H9 (cell line): ENCODE measurements at regions not wholly inside any gene's neighbourhood (a gene's known extent, or its start where the extent isn't known, plus 50 kb on each side); places are given as distances from the start of the nearest gene placed in this dataset.

Experiments used
- DNase-seq: peaks from one replicate; pipeline ENCODE4 v3.0.0-alpha.2; 2017
- H2AFZ ChIP-seq: one replicate; pipeline ENCODE4 v1.6.1; 2013; ENCODE audit warnings: mild to moderate bottlenecking, low read length, control low read depth, moderate library complexity
- H2AK5ac ChIP-seq: 2 replicates; pipeline ENCODE4 v1.6.1; 2013; ENCODE audit warnings: low read length, control low read depth, mixed read lengths; ENCODE audit not compliant: insufficient read length
- H2BK120ac ChIP-seq: one replicate; pipeline ENCODE4 v1.6.1; 2013; ENCODE audit warnings: low read depth, mild to moderate bottlenecking, low read length, control low read depth, inconsistent platforms; ENCODE audit not compliant: poor library complexity, severe bottlenecking
- H2BK12ac ChIP-seq: 2 replicates; pipeline ENCODE4 v1.6.1; 2013; ENCODE audit warnings: low read length, control low read depth, mixed read lengths, low read depth; ENCODE audit not compliant: insufficient read length
- H2BK15ac ChIP-seq: 2 replicates; pipeline ENCODE4 v1.6.1; 2013; ENCODE audit warnings: low read depth, low read length, control low read depth
- H2BK20ac ChIP-seq: one replicate; pipeline ENCODE4 v1.6.1; 2013; ENCODE audit warnings: low read depth, mild to moderate bottlenecking, low read length, control low read depth, inconsistent platforms; ENCODE audit not compliant: poor library complexity, severe bottlenecking
- H2BK5ac ChIP-seq: 2 replicates; pipeline ENCODE4 v1.6.1; 2013; ENCODE audit warnings: low read length, control low read depth, mixed read lengths; ENCODE audit not compliant: insufficient read length
- H3K14ac ChIP-seq: 2 replicates; pipeline ENCODE4 v1.6.1; 2013; ENCODE audit warnings: low read length, control low read depth; ENCODE audit not compliant: insufficient read depth
- H3K18ac ChIP-seq: 2 replicates; pipeline ENCODE4 v1.6.1; 2013; ENCODE audit warnings: low read depth, mild to moderate bottlenecking, mixed read lengths, low read length, control low read depth; ENCODE audit not compliant: insufficient read length
- H3K23ac ChIP-seq: 2 replicates; pipeline ENCODE4 v1.6.1; 2013; ENCODE audit warnings: low read length, control low read depth, mixed read lengths, low read depth; ENCODE audit not compliant: insufficient read length
- H3K23me2 ChIP-seq: 2 replicates; pipeline ENCODE4 v1.6.1; 2013; ENCODE audit warnings: low read depth, mild to moderate bottlenecking, mixed read lengths, low read length, control low read depth; ENCODE audit not compliant: insufficient read length, poor library complexity, severe bottlenecking
- H3K27ac ChIP-seq: 2 replicates; pipeline ENCODE4 v1.5.1; 2013; ENCODE audit warnings: low read length, control low read depth, mixed read lengths, low read depth; ENCODE audit not compliant: insufficient read length
- H3K27me3 ChIP-seq: 2 replicates; pipeline ENCODE4 v1.6.1; 2013; ENCODE audit warnings: low read length, control low read depth, inconsistent platforms; ENCODE audit not compliant: insufficient read depth
- H3K4ac ChIP-seq: 2 replicates; pipeline ENCODE4 v1.6.1; 2013; ENCODE audit warnings: low read depth, mild to moderate bottlenecking, control low read depth, inconsistent platforms, low read length, moderate library complexity
- H3K4me1 ChIP-seq: 2 replicates; pipeline ENCODE4 v1.6.1; 2013; ENCODE audit warnings: low read length, control low read depth, inconsistent platforms; ENCODE audit not compliant: insufficient read depth
- H3K4me2 ChIP-seq: 2 replicates; pipeline ENCODE4 v1.6.1; 2013; ENCODE audit warnings: low read length, control low read depth, mixed read lengths; ENCODE audit not compliant: insufficient read length, insufficient read depth
- H3K56ac ChIP-seq: 2 replicates; pipeline ENCODE4 v1.6.1; 2013; ENCODE audit warnings: low read depth, mild to moderate bottlenecking, mixed read lengths, low read length, control low read depth; ENCODE audit not compliant: insufficient read length
- H3K79me1 ChIP-seq: 2 replicates; pipeline ENCODE4 v1.6.1; 2013; ENCODE audit warnings: low read depth, mild to moderate bottlenecking, moderate library complexity, low read length, control low read depth, inconsistent platforms; ENCODE audit not compliant: insufficient read depth, poor library complexity, severe bottlenecking
- H3K79me2 ChIP-seq: 2 replicates; pipeline ENCODE4 v1.6.1; 2013; ENCODE audit warnings: low read length, control low read depth, inconsistent platforms; ENCODE audit not compliant: insufficient read depth
- H3K9ac ChIP-seq: 2 replicates; pipeline ENCODE4 v1.6.1; 2013; ENCODE audit warnings: low read length, control low read depth, mixed read lengths; ENCODE audit not compliant: insufficient read length; ENCODE audit errors: extremely low read depth
- H3K9me3 ChIP-seq: one replicate; pipeline ENCODE4 v1.6.1; 2013; ENCODE audit warnings: low read depth, low read length, inconsistent platforms; ENCODE audit not compliant: control insufficient read depth
- H3T11ph ChIP-seq: one replicate; pipeline ENCODE4 v1.6.1; 2013; ENCODE audit warnings: mild to moderate bottlenecking, low read length, control low read depth, inconsistent platforms
- H4K20me1 ChIP-seq: one replicate; pipeline ENCODE4 v1.6.1; 2013; ENCODE audit not compliant: control insufficient read depth, insufficient read length, insufficient read depth
- H4K5ac ChIP-seq: 2 replicates; pipeline ENCODE4 v1.6.1; 2013; ENCODE audit warnings: low read depth, mild to moderate bottlenecking, mixed read lengths, low read length, control low read depth; ENCODE audit not compliant: insufficient read length
- H4K8ac ChIP-seq: replicated peaks from 2 replicates; pipeline ENCODE4 v1.6.1; 2013; ENCODE audit warnings: low read length, control low read depth, mixed read lengths, low read depth; ENCODE audit not compliant: insufficient read length
- H4K91ac ChIP-seq: 2 replicates; pipeline ENCODE4 v1.6.1; 2013; ENCODE audit warnings: low read depth, mild to moderate bottlenecking, moderate library complexity, mixed read lengths, low read length, control low read depth; ENCODE audit not compliant: insufficient read length
- H3K27ac Mint-ChIP-seq, 3 experiments: 2 replicates in 2 of 3; 3 replicates in 1 of 3; pipeline ENCODE4 v1.8.0; 2020 to 2021; ENCODE audit warnings: mixed read lengths in 3 of 3, mild to moderate bottlenecking in 1 of 3, moderate library complexity in 1 of 3
- H3K27me3 Mint-ChIP-seq: 2 replicates; pipeline ENCODE4 v1.8.0; 2021; ENCODE audit warnings: low read depth, mild to moderate bottlenecking, moderate library complexity, mixed read lengths
- H3K36me3 Mint-ChIP-seq, 3 experiments: 2 replicates in 2 of 3; 3 replicates in 1 of 3; pipeline ENCODE4 v1.8.0; 2020 to 2021; ENCODE audit warnings: low read depth in 3 of 3, mixed read lengths in 3 of 3; ENCODE audit not compliant: insufficient read depth in 1 of 3
- H3K4me1 Mint-ChIP-seq, 2 experiments: 2 replicates each; pipeline ENCODE4 v1.8.0; 2020; ENCODE audit warnings: mixed read lengths in 2 of 2
- H3K4me3 Mint-ChIP-seq, 2 experiments: 2 replicates in 1 of 2; 3 replicates in 1 of 2; pipeline ENCODE4 v1.8.0; 2020 to 2021; ENCODE audit warnings: mild to moderate bottlenecking in 2 of 2, mixed read lengths in 2 of 2, moderate library complexity in 1 of 2
- H3K9me3 Mint-ChIP-seq, 2 experiments: 2 replicates in 1 of 2; 3 replicates in 1 of 2; pipeline ENCODE4 v1.8.0; 2020; ENCODE audit warnings: mild to moderate bottlenecking in 2 of 2, mixed read lengths in 2 of 2, moderate library complexity in 1 of 2
- WGBS: extraction: QIAGEN DNeasy Blood & Tissue Kit; methylation state at CpG from one replicate; pipeline ENCODE4 v1.1.7; 2013; ENCODE audit warnings: missing lambda C conversion rate, low lambda C conversion rate, mixed read lengths; ENCODE audit not compliant: insufficient read length; ENCODE audit errors: extremely low coverage; 5-methylcytosine and 5-hydroxymethylcytosine counted together
- TF ChIP-seq, protein P1 (sequence below): fragments of 200-600 bp; sonication (generic); conservative IDR thresholded peaks from 3 replicates; pipeline ENCODE4 v1.8.0; 2021; ENCODE audit warnings: antibody characterized with exemption, mild to moderate bottlenecking

DNA sequence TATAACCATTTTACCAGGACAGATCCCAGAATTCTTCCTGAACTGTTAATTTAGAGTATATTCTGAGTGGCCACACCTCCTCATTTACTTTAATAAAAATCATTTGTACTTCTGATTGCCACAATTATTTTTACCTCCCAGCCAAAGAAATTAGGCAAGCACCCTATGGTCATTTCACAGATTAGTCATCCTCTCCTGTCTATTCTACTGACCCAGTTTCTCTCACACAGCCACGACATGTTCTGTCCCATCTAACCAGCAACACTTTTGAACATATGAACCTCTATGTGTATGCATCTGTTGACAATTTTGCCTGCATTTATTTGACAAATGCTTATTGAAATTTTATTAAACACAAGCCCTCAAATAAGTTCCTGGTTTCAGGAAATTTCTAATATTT is 202.6 kb upstream of the STXBP5 start:
- H3K4me1 Mint-ChIP-seq = peaks cover 17 to 18% of the 10 kb centered on the region in 2 experiments
- Histone ChIP-seq H3K56ac (no peak overlapping the region), H3K18ac (no peak overlapping the region), H3K27ac (no peak overlapping the region), H3K23ac (no peak overlapping the region), H4K91ac (no peak overlapping the region), H3K79me2 (no peaks in the 10 kb centered on the region), H4K8ac (no peak overlapping the region), H3K9me3 (no peaks in the 10 kb centered on the region), H4K20me1 (no peaks in the 10 kb centered on the region), H2BK5ac (no peak overlapping the region), H3T11ph (no peak overlapping the region), H3K23me2 (no peaks in the 10 kb centered on the region), H2BK15ac (no peak overlapping the region), H3K4ac (no peak overlapping the region), H3K4me2 (no peak overlapping the region), H2BK20ac (no peak overlapping the region), H2AK5ac (no peak overlapping the region), H3K4me1 (no peaks in the 10 kb centered on the region), H3K14ac (no peak overlapping the region), H3K27me3 (no peaks in the 10 kb centered on the region), H4K5ac (no peak overlapping the region), H2AFZ (no peak overlapping the region), H2BK120ac (no peak overlapping the region), H2BK12ac (no peak overlapping the region), H3K9ac (no peak overlapping the region), H3K79me1 (no peaks in the 10 kb centered on the region)
- no peak overlapping the region for H3K27ac Mint-ChIP-seq
- no peaks in the 10 kb centered on the region for H3K27me3 Mint-ChIP-seq
- TF ChIP-seq, protein P1, sequence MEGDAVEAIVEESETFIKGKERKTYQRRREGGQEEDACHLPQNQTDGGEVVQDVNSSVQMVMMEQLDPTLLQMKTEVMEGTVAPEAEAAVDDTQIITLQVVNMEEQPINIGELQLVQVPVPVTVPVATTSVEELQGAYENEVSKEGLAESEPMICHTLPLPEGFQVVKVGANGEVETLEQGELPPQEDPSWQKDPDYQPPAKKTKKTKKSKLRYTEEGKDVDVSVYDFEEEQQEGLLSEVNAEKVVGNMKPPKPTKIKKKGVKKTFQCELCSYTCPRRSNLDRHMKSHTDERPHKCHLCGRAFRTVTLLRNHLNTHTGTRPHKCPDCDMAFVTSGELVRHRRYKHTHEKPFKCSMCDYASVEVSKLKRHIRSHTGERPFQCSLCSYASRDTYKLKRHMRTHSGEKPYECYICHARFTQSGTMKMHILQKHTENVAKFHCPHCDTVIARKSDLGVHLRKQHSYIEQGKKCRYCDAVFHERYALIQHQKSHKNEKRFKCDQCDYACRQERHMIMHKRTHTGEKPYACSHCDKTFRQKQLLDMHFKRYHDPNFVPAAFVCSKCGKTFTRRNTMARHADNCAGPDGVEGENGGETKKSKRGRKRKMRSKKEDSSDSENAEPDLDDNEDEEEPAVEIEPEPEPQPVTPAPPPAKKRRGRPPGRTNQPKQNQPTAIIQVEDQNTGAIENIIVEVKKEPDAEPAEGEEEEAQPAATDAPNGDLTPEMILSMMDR = no peak
- H3K4me3 Mint-ChIP-seq = no peak overlapping the region
- H3K9me3 Mint-ChIP-seq = no peaks in the 10 kb centered on the region
- no peaks in the 10 kb centered on the region for H3K36me3 Mint-ChIP-seq
- DNase-seq = no peak
- WGBS = no CpG with 5 or more reads among the region's 1 CpG
